SK-MEL-5 (cell line): ENCODE measurements at regions not wholly inside any gene's neighbourhood (a gene's known extent, or its start where the extent isn't known, plus 50 kb on each side); places are given as distances from the start of the nearest gene placed in this dataset.
A peak's percentile ranks its signal among the peaks of the same experiment; 100 is the strongest.

ENCODE experiments used
- DNase-seq: peaks from one replicate; pipeline ENCODE4 v3.0.0-alpha.2; 2016; ENCODE audit warnings: low read depth, low spot score
- in situ Hi-C: cut with HindIII; loops from 2 replicates; pipeline ENCODE4 v1.10.0; 2016; ENCODE audit warnings: low sequenced_read_pairs, high pct_unique_total_duplicates, low pct_unique_long_range_greater_than_20kb

DNA sequence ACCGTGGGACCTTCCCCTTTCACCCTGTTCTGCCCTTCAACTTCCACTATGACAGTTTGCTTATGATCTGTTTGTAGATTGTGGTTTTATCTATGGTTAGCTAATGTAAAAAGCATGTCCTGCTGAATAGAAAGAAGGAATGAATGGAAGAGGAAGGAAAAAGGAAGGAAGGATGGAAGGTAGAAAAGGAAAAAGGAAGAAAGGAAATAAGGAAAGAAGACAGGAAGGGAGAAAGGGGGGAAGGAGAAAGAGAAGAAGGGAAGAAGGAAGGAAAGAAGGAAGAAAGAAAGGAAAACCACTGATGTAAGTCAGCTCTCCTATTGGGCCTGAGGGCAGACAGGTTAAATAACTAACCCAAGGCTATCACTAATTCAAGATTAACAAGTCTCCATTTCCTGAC lies 319.1 kb upstream of the KLF3 start:
- no peak for DNase-seq
- in situ Hi-C loops = no loop called here

DNA sequence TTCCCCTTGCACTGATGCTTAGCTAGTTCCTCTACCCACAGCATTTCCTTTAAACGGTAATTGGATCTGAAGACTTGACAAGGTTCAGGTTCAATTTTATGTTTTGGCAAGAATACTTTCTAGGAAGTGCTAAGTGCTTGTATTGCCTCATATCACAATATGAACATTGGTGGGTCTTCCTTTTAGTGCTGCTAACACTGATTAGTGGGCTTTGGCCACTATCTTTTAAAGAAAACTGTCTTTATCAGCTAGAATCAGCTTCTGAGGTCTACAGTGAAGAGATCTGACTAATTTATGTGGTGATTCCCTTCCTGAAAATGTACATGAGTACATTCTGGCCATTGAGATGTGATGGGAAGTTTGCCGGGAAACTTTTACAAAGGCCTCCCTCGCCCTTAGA lies 316.7 kb upstream of the KLF3 start:
- DNase-seq = no peak

GRCh38 chr4:38354421-38354820 lies 309.6 kb upstream of the KLF3 start:
- in situ Hi-C loops = no loop called here
- no peak for DNase-seq

More for the DNA sequence above, 316.7 kb upstream of the KLF3 start:
- in situ Hi-C loops = no loop called here

DNA sequence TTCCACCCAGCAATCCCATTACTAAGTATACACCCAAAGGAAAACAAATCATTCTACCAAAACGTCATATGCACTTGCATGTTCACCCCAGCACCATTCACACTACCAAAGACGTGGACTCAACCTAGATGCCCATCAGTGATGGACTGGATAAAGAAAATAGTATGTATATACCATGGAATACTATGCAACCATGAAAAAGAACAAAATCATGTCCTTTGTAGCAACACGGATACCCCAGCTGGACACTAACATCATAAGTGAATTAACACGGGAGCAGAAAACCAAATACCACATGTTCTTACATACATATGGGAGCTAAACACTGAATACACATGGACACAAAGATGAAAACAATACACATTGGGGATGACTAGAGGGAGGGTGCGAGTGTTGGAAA lies 309.1 kb upstream of the KLF3 start:
- in situ Hi-C loops = no loop called here
- DNase-seq = no peak

- in situ Hi-C loops = no loop called here
- peak; percentile 6 for DNase-seq
Observed at GRCh38 chr4:38356686-38357085, 307.3 kb upstream of the KLF3 start.

DNA sequence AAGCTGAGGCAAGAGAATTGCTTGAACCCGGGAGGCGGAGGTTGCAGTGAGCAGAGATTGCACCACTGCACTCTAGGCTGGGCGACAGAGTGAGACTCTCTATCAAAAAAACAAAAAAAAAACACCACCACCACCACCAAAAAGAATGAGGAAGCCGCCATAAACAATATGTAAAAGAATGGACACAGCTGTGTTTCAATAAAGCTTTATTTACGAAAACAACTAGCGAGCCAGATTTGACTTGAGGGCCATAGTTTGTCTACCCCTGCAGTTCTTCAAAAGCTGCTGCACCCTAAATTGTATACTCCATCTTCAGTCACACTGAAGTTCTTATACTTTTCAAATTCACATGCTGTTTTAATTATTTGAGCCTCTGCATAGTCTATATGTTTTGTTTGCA lies 306.5 kb upstream of the KLF3 start:
- in situ Hi-C loops = no loop called here
- DNase-seq = no peak

- in situ Hi-C loops = no loop called here
- no peak for DNase-seq
Observed at GRCh38 chr4:38359113-38359512, 304.9 kb upstream of the KLF3 start.

GRCh38 chr4:38360201-38360600 lies 303.8 kb upstream of the KLF3 start:
- DNase-seq = no peak
- in situ Hi-C loops = no loop called here

DNA sequence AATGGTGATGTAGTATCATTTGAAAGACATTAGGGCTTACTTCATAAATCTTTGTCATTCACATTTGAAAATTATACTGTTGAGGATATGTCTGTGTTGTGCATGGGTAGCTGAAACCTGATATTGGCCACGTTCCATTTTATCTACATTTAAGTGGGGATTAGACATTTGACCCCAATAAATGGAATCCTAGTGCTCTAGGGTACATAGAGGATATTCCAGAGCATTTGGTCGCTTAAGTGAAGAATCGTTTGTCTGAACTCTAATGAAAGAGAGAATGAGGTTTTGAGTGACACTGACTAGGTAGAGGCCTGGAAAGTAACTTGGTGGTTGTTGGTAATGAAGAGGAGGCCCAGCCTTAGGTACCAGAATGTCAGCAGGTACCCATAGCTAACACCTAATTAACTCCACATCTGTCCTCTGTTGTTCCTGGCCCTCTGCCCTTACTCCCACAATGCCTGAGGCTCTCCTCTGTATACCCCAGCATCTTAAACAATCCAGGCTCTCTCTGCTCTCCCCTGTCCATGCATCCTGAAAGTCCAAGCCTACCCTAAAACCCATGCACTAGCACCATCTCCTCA lies 299.5 kb upstream of the KLF3 start:
- DNase-seq = no peak
- in situ Hi-C loops = no loop called here

DNA sequence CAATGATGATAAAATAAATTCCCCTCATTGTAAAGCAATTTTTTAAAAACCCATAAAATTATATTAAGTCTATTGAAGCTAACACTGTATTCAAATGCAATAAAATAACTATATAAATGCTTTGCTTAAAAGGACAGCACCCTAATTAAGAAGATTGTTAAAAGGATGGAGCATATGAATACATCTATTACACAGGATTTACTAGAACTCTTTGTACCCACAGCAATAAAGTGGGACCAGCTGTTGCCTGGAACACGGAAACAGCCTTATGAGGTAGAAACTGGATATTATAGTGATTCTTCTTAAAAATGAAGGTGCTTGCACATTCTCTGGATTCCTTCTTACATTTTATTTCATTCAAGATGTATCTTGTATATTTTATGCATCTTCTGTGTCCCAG lies 298.7 kb upstream of the KLF3 start:
- no peak for DNase-seq
- in situ Hi-C loops = no loop called here

- no peak for DNase-seq
- in situ Hi-C loops = no loop called here
Observed at GRCh38 chr4:38365748-38366310, 298.2 kb upstream of the KLF3 start.

GRCh38 chr4:38366456-38366855 lies 297.5 kb upstream of the KLF3 start:
- no peak for DNase-seq
- in situ Hi-C loops = no loop called here

GRCh38 chr4:38366997-38367396 lies 297.0 kb upstream of the KLF3 start:
- DNase-seq = no peak
- in situ Hi-C loops = no loop called here

DNA sequence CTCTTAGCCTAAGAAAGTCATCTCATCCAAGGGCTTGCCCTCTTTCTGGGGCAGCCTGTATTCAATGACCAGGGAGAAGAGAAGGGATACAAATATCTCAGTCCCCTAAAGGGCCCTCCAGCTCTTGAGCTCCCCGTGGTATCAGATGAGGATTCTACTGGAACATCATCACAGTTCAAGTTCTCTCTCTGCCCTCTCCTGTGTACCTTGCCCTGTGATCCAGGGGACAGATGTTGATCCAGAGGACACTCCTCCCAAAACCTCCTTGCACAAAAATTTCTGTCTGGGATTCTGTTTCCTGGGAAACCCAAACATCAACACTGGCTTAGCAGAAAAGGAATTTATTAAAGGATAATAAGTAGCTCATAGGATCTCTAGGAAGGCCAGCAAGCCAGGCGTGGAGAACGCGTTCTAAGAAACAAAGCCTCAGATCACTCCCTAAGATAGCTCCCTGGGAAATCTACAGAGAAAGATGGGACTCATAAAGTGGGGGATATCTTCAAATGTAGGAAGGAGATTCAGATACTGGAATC lies 296.3 kb upstream of the KLF3 start:
- in situ Hi-C loops = no loop called here
- no peak for DNase-seq

DNA sequence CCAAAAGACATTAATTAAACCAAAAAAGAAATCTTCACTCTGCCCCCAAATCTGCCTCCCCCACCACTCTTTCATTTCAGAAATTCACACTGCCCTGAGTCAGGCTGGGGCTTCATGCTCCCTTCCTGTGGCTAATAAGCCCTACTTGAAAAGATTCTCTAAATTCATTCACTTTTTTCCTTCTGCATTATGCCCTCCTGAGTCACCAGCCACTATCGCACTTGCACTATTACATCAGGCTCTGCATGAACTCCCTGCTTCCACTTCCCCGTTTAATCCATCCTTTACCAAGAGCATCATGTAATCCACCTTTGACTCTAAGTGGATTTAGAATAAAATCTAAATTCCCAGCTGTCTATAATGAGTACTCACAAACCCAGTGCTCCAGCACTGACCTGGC lies 295.4 kb upstream of the KLF3 start:
- in situ Hi-C loops = no loop called here
- no peak for DNase-seq

DNA sequence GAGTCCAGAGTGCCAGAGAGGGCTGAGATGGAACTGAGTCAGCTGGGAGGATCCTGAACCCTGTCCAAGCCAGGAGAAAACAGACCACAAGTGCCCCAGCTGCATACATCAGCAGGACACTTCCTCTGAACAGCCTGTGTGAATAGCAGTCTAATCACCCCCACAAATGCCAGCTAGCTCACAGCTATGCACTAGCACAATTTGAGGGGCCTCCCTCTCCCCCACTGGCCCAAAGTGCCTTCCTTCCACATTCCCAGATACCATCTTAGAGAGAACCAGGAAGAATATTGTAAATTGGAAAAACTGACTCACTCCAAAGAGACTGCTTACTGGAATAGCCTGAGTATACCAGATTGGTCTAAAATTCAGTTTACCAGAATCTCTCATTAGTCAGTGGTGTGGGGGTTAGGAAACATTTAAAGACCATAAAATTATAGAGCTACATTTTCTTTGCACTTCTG lies 292.6 kb upstream of the KLF3 start:
- in situ Hi-C loops = no loop called here
- no peak for DNase-seq

DNA sequence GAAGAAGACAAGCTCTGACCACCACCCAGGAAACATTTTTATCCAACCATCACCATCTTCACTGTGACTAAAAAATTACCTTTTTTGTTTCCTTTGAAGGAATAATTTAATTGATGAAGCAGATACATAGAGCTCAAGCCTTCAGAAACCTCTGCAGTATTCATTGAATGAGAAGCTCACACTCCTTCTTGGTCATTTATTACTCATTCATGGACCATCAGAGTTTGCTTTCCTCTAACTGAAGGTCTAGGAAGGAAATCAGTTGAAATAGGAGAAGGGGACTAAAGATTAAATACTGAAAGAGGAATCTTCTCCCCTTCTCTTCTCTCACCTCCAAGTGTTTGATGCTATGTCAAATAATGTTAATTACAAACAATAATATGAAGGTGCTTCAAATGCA lies 290.6 kb upstream of the KLF3 start:
- in situ Hi-C loops = no loop called here
- DNase-seq = no peak

DNA sequence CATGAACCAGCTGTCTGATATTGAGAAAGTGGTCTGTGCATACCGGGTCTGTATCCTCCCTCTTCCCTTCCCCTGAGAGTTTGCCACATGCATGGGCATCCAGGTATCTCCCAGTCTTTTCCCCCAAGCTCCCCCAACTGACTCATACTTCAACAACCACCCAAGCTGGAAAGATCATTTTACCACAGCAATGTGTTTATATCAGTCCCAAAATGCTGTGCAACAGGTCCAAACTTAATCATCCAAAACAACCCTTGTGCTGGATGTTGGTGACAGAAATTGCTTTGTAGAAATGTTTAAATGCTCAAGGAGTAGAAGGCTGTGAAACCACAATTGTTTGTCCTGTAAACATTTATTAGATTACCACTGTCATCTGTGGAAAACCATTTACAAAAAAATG lies 286.8 kb upstream of the KLF3 start:
- in situ Hi-C loops = no loop called here
- no peak for DNase-seq

- in situ Hi-C loops = no loop called here
- no peak for DNase-seq
Observed at GRCh38 chr4:38378478-38378877, 285.5 kb upstream of the KLF3 start.

- in situ Hi-C loops = no loop called here
- DNase-seq = no peak
Observed at GRCh38 chr4:38381788-38382187, 282.2 kb upstream of the KLF3 start.
